HEK293 (cell line): ENCODE measurements at regions not wholly inside any gene's neighbourhood (a gene's known extent, or its start where the extent isn't known, plus 50 kb on each side); places are given as distances from the start of the nearest gene placed in this dataset.

ENCODE experiments used
- CTCF ChIA-PET: fragments of 350-600 bp; formaldehyde crosslinking; extraction: SDS; loops from one replicate; lab custom pipeline; 2021; ENCODE audit warnings: antibody characterized with exemption; lab: Yijun Ruan, JAX
- POLR2A ChIA-PET: fragments of 300-600 bp; formaldehyde crosslinking; extraction: SDS; loops from one replicate; lab custom pipeline; 2020; ENCODE audit warnings: antibody characterized with exemption, inconsistent platforms; lab: Yijun Ruan, JAX
- H3K27ac ChIP-seq: fragments of 200-500 bp; sonication (Bioruptor generic); 2 replicates; pipeline ENCODE4 v1.5.1; 2014; ENCODE audit warnings: low read depth, low read length, control low read depth, inconsistent platforms; ENCODE audit errors: extremely low read depth
- H3K36me3 ChIP-seq, 2 experiments: fragments of 200-500 bp in 1 of 2; sonication (Bioruptor generic) in 1 of 2; 1 replicate in 1 of 2; 2 replicates in 1 of 2; pipeline ENCODE4 v1.5.1; 2014 to 2017; ENCODE audit warnings: inconsistent platforms in 2 of 2, low read length in 2 of 2; ENCODE audit not compliant: control insufficient read depth in 2 of 2, insufficient read depth in 1 of 2
- H3K4me1 ChIP-seq: fragments of 200-500 bp; sonication (Bioruptor generic); 2 replicates; pipeline ENCODE4 v1.5.1; 2014; ENCODE audit warnings: mild to moderate bottlenecking, low read length, inconsistent platforms; ENCODE audit not compliant: control insufficient read depth, insufficient read depth
- H3K4me3 ChIP-seq: 2 replicates; pipeline ENCODE4 v1.5.1; 2011; ENCODE audit warnings: low read depth, mild to moderate bottlenecking, control low read depth, low read length, moderate library complexity
- H3K9me3 ChIP-seq: fragments of 200-500 bp; sonication (Bioruptor generic); 2 replicates; pipeline ENCODE4 v1.5.1; 2014; ENCODE audit warnings: low read depth, low read length, inconsistent platforms; ENCODE audit not compliant: control insufficient read depth, insufficient read depth
- BCL11A ChIP-seq: fragments of 450-650 bp; formaldehyde crosslinking; IDR thresholded peaks from 2 replicates; pipeline ENCODE4 v1.5.1; 2016; ENCODE audit warnings: low read depth, missing biosample characterization, missing genetic modification characterization
- HOXC10 ChIP-seq: sonication (generic); formaldehyde crosslinking; IDR thresholded peaks from 2 replicates; pipeline ENCODE4 v1.8.1; 2023; ENCODE audit warnings: mild to moderate bottlenecking, missing genetic modification reagents
- HOXD13 ChIP-seq: sonication (generic); formaldehyde crosslinking; IDR thresholded peaks from 2 replicates; pipeline ENCODE4 v1.8.0; 2022; ENCODE audit warnings: missing genetic modification reagents, borderline replicate concordance
- MEIS1 ChIP-seq: sonication (generic); formaldehyde crosslinking; IDR thresholded peaks from 2 replicates; pipeline ENCODE4 v1.8.1; 2022; ENCODE audit warnings: missing genetic modification reagents, mild to moderate bottlenecking, borderline replicate concordance
- MYNN ChIP-seq: fragments of 450-650 bp; formaldehyde crosslinking; IDR thresholded peaks from 2 replicates; pipeline ENCODE4 v1.5.1; 2016; ENCODE audit warnings: missing biosample characterization, missing genetic modification characterization, borderline replicate concordance
- RBAK ChIP-seq: fragments of 450-650 bp; formaldehyde crosslinking; IDR thresholded peaks from 2 replicates; pipeline ENCODE4 v1.5.1; 2016; ENCODE audit warnings: missing biosample characterization, missing genetic modification characterization
- SCRT2 ChIP-seq: fragments of 450-650 bp; formaldehyde crosslinking; IDR thresholded peaks from 2 replicates; pipeline ENCODE4 v1.5.1; 2016; ENCODE audit warnings: missing biosample characterization, missing genetic modification characterization
- TCF7L2 ChIP-seq: IDR thresholded peaks from 2 replicates; pipeline ENCODE4 v1.6.1; 2011; ENCODE audit warnings: low read depth, mild to moderate bottlenecking, inconsistent platforms, low read length, moderate library complexity, borderline replicate concordance
- YY2 ChIP-seq: fragments of 450-650 bp; formaldehyde crosslinking; IDR thresholded peaks from 2 replicates; pipeline ENCODE4 v1.5.1; 2016; ENCODE audit warnings: missing biosample characterization, missing genetic modification characterization
- ZBTB1 ChIP-seq: fragments of 450-650 bp; formaldehyde crosslinking; IDR thresholded peaks from 2 replicates; pipeline ENCODE4 v1.5.1; 2016; ENCODE audit warnings: missing biosample characterization, missing genetic modification characterization
- ZBTB20 ChIP-seq: fragments of 450-650 bp; formaldehyde crosslinking; IDR thresholded peaks from 2 replicates; pipeline ENCODE4 v1.5.1; 2016; ENCODE audit warnings: missing biosample characterization, missing genetic modification characterization
- ZBTB8A ChIP-seq: fragments of 450-650 bp; formaldehyde crosslinking; IDR thresholded peaks from 2 replicates; pipeline ENCODE4 v1.5.1; 2016; ENCODE audit warnings: missing biosample characterization, missing genetic modification characterization
- ZEB2 ChIP-seq: fragments of 450-650 bp; formaldehyde crosslinking; IDR thresholded peaks from 2 replicates; pipeline ENCODE4 v1.5.1; 2016; ENCODE audit warnings: missing biosample characterization, missing genetic modification characterization
- ZNF10 ChIP-seq: fragments of 450-650 bp; formaldehyde crosslinking; IDR thresholded peaks from 2 replicates; pipeline ENCODE4 v1.5.1; 2017; ENCODE audit warnings: missing biosample characterization, missing genetic modification characterization
- ZNF138 ChIP-seq: fragments of 450-650 bp; formaldehyde crosslinking; IDR thresholded peaks from 2 replicates; pipeline ENCODE4 v1.5.1; 2016; ENCODE audit warnings: missing biosample characterization, missing genetic modification characterization, borderline replicate concordance
- ZNF146 ChIP-seq: fragments of 450-650 bp; formaldehyde crosslinking; IDR thresholded peaks from 2 replicates; pipeline ENCODE4 v1.5.1; 2016; ENCODE audit warnings: missing biosample characterization, missing genetic modification characterization
- ZNF211 ChIP-seq: fragments of 450-650 bp; formaldehyde crosslinking; IDR thresholded peaks from 2 replicates; pipeline ENCODE4 v1.5.1; 2016; ENCODE audit warnings: low read depth, missing biosample characterization, missing genetic modification characterization
- ZNF239 ChIP-seq: fragments of 450-650 bp; formaldehyde crosslinking; IDR thresholded peaks from 2 replicates; pipeline ENCODE4 v1.5.1; 2016; ENCODE audit warnings: missing biosample characterization, missing genetic modification characterization
- ZNF274 ChIP-seq, 2 experiments: fragments of 200-500 bp in 1 of 2; fragments of 450-650 bp in 1 of 2; sonication (Bioruptor generic) in 1 of 2; formaldehyde crosslinking in 1 of 2; IDR thresholded peaks; 2 replicates each; pipeline versions ENCODE4 v1.5.1 to v1.6.1; 2014 to 2016; ENCODE audit warnings: borderline replicate concordance in 1 of 2, inconsistent platforms in 1 of 2, low read length in 1 of 2, missing biosample characterization in 1 of 2, missing genetic modification characterization in 1 of 2
- ZNF311 ChIP-seq: fragments of 450-650 bp; formaldehyde crosslinking; IDR thresholded peaks from 2 replicates; pipeline ENCODE4 v1.5.1; 2017; ENCODE audit warnings: missing biosample characterization, missing genetic modification characterization, borderline replicate concordance
- ZNF404 ChIP-seq: fragments of 450-650 bp; formaldehyde crosslinking; IDR thresholded peaks from 2 replicates; pipeline ENCODE4 v1.5.1; 2017; ENCODE audit warnings: missing biosample characterization, missing genetic modification characterization
- ZNF513 ChIP-seq: fragments of 450-650 bp; IDR thresholded peaks from 2 replicates; pipeline ENCODE4 v1.5.1; 2018; ENCODE audit warnings: missing biosample characterization, missing genetic modification characterization
- ZNF558 ChIP-seq: fragments of 450-650 bp; formaldehyde crosslinking; IDR thresholded peaks from 2 replicates; pipeline ENCODE4 v1.5.1; 2016; ENCODE audit warnings: missing biosample characterization, missing genetic modification characterization
- ZNF561 ChIP-seq: fragments of 450-650 bp; IDR thresholded peaks from 2 replicates; pipeline ENCODE4 v1.5.1; 2018; ENCODE audit warnings: missing biosample characterization, missing genetic modification characterization, borderline replicate concordance
- ZNF585B ChIP-seq: fragments of 450-650 bp; formaldehyde crosslinking; IDR thresholded peaks from 2 replicates; pipeline ENCODE4 v1.5.1; 2016; ENCODE audit warnings: missing biosample characterization, missing genetic modification characterization
- ZNF629 ChIP-seq: fragments of 450-650 bp; formaldehyde crosslinking; IDR thresholded peaks from 2 replicates; pipeline ENCODE4 v1.5.1; 2017; ENCODE audit warnings: missing biosample characterization, missing genetic modification characterization
- ZNF747 ChIP-seq: fragments of 450-650 bp; formaldehyde crosslinking; IDR thresholded peaks from 2 replicates; pipeline ENCODE4 v1.5.1; 2016; ENCODE audit warnings: missing biosample characterization, missing genetic modification characterization
- TF ChIP-seq, protein P1 (sequence below): fragments of 450-650 bp; formaldehyde crosslinking; IDR thresholded peaks from 2 replicates; pipeline ENCODE4 v1.5.1; 2016; ENCODE audit warnings: missing biosample characterization, missing genetic modification characterization

GRCh38 chr4:15339737-15340136, 88.1 kb upstream of the C1QTNF7 start:
- CTCF ChIA-PET: no interaction called here
- Histone ChIP-seq H3K27ac (no peak overlapping the region), H3K9me3 (no peaks in the 10 kb centered on the region), H3K4me1 (no peaks in the 10 kb centered on the region), H3K4me3 (no peak overlapping the region), H3K36me3 (no peaks in the 10 kb centered on the region)
- POLR2A ChIA-PET: no interaction called here
- no peak for TF ChIP-seq YY2 (tag by site-specific recombination)
- TF ChIP-seq, protein P1, sequence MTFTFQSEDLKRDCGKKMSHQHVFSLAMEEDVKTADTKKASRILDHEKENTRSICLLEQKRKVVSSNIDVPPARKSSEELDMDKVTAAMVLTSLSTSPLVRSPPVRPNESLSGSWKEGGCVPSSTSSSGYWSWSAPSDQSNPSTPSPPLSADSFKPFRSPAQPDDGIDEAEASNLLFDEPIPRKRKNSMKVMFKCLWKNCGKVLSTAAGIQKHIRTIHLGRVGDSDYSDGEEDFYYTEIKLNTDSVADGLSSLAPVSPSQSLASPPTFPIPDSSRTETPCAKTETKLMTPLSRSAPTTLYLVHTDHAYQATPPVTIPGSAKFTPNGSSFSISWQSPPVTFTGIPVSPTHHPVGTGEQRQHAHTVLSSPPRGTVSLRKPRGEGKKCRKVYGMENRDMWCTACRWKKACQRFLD (tag by site-specific recombination): no peak
- no peak for TF ChIP-seq ZNF211 (tag by site-specific recombination)
- TF ChIP-seq SCRT2 (tag by site-specific recombination): no peak
- no peak for TF ChIP-seq ZEB2 (tag by site-specific recombination)
- TF ChIP-seq RBAK: no peak
- TF ChIP-seq ZNF239: no peak
- no peak for TF ChIP-seq MYNN (tag by site-specific recombination)
- no peak for TF ChIP-seq ZNF558 (tag by site-specific recombination)
- no peak for TF ChIP-seq ZBTB1 (tag by site-specific recombination)
- TF ChIP-seq ZBTB20 (tag by site-specific recombination): no peak
- TF ChIP-seq ZNF404 (tag by site-specific recombination): no peak
- TF ChIP-seq ZNF146 (tag by site-specific recombination): no peak
- TF ChIP-seq MEIS1 (CRISPR knock-in tag): no peak
- TF ChIP-seq ZNF274 (IDR thresholded peaks at IDR 0.05; ENCODE audit: low read length): no peak
- no peak for TF ChIP-seq ZNF274 (tag by site-specific recombination; IDR thresholded peaks at IDR 0.05; ENCODE audit: borderline replicate concordance)
- no peak for TF ChIP-seq ZNF747 (tag by site-specific recombination)
- no peak for TF ChIP-seq ZBTB8A (tag by site-specific recombination)

DNA sequence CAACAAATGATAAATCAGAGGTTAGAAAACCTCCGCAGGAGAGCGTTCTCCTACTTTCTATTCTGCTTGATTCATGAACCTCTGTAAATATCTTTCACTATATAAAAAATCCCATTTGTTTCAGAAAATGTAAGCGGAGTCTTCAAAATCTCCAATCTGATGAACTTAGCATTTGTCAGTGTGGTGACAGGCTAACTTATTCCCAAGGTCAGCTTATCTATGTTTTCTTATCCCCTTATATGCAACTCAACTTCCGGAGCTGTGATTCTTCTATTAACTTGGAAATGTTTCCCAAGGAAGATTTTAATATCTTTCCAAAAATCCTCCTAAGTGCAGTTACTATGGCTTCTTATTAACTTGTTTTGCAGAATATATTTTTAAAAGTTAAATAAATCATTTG, 87.5 kb upstream of the C1QTNF7 start:
- Histone ChIP-seq H3K4me3 (no peak overlapping the region), H3K9me3 (no peaks in the 10 kb centered on the region), H3K27ac (no peak overlapping the region), H3K36me3 (no peaks in the 10 kb centered on the region), H3K4me1 (no peaks in the 10 kb centered on the region)
- no peak for TF ChIP-seq ZNF747 (tag by site-specific recombination)
- no peak for TF ChIP-seq TCF7L2
- TF ChIP-seq ZNF10 (tag by site-specific recombination): no peak
- TF ChIP-seq ZNF311 (tag by site-specific recombination): no peak
- no peak for TF ChIP-seq BCL11A
- no peak for TF ChIP-seq HOXC10
- TF ChIP-seq ZNF561 (tag by site-specific recombination): no peak
- no peak for TF ChIP-seq ZNF585B (tag by site-specific recombination)
- TF ChIP-seq ZNF138 (tag by site-specific recombination): no peak
- TF ChIP-seq ZNF513: no peak
- TF ChIP-seq ZNF629 (tag by site-specific recombination): no peak
- no peak for TF ChIP-seq HOXD13 (CRISPR knock-in tag)
- POLR2A ChIA-PET: no interaction called here
- CTCF ChIA-PET: no interaction called here
